Fibroblast of lung (primary cell): ENCODE measurements at regions not wholly inside any gene's neighbourhood (a gene's known extent, or its start where the extent isn't known, plus 50 kb on each side); places are given as distances from the start of the nearest gene placed in this dataset.
A peak's percentile ranks its signal among the peaks of the same experiment; 100 is the strongest.

Experiments used
- DNase-seq, 2 donors: peaks; one replicate each; pipeline versions ENCODE4 v3.0.0 to v3.0.0-alpha.2; 2010; ENCODE audit warnings: low read depth in 2 of 2
- H2AFZ ChIP-seq: 2 replicates; pipeline ENCODE4 v1.5.1; 2012; ENCODE audit warnings: low read length, control low read depth, inconsistent platforms
- H3K27ac ChIP-seq: 2 replicates; pipeline ENCODE4 v1.5.1; 2011; ENCODE audit warnings: low read length, control low read depth; ENCODE audit not compliant: insufficient read depth
- H3K27me3 ChIP-seq: 2 replicates; pipeline ENCODE4 v1.5.1; 2011; ENCODE audit warnings: mild to moderate bottlenecking, low read length; ENCODE audit not compliant: control insufficient read depth, insufficient read depth
- H3K36me3 ChIP-seq: 2 replicates; pipeline ENCODE4 v1.5.1; 2011; ENCODE audit warnings: low read length; ENCODE audit not compliant: control insufficient read depth, insufficient read depth
- H3K4me1 ChIP-seq: 2 replicates; pipeline ENCODE4 v1.5.1; 2011; ENCODE audit warnings: low read length; ENCODE audit not compliant: control insufficient read depth, insufficient read depth; ENCODE audit errors: extremely low read depth
- H3K4me2 ChIP-seq: 2 replicates; pipeline ENCODE4 v1.5.1; 2011; ENCODE audit warnings: low read length, control low read depth; ENCODE audit not compliant: insufficient read depth; ENCODE audit errors: extremely low read depth
- H3K4me3 ChIP-seq, 4 experiments: fragments of 200-600 bp in 1 of 4; sonication (generic) in 1 of 4; replicated peaks in 1 of 4; 2 replicates each; pipeline ENCODE4 v1.5.1; 2011 to 2016; ENCODE audit warnings: low read length in 4 of 4, low read depth in 3 of 4, mild to moderate bottlenecking in 3 of 4, control low read depth in 2 of 4, inconsistent platforms in 1 of 4, mixed read lengths in 1 of 4; ENCODE audit not compliant: insufficient read depth in 1 of 4; ENCODE audit errors: control extremely low read depth in 1 of 4
- H3K79me2 ChIP-seq: 2 replicates; pipeline ENCODE4 v1.5.1; 2012; ENCODE audit warnings: mild to moderate bottlenecking, low read length, inconsistent platforms; ENCODE audit not compliant: control insufficient read depth, insufficient read depth
- H3K9ac ChIP-seq: 2 replicates; pipeline ENCODE4 v1.5.1; 2011; ENCODE audit warnings: mild to moderate bottlenecking, low read length, control low read depth; ENCODE audit not compliant: insufficient read depth
- H3K9me3 ChIP-seq: 2 replicates; pipeline ENCODE4 v1.5.1; 2012; ENCODE audit warnings: low read depth, low read length; ENCODE audit not compliant: control insufficient read depth, insufficient read depth
- H4K20me1 ChIP-seq: 2 replicates; pipeline ENCODE4 v1.5.1; 2011; ENCODE audit warnings: low read length; ENCODE audit not compliant: control insufficient read depth, insufficient read depth; ENCODE audit errors: extremely low read depth
- EZH2 ChIP-seq: IDR thresholded peaks from 2 replicates; pipeline ENCODE4 v1.5.1; 2012; ENCODE audit warnings: low read length, control low read depth, mild to moderate bottlenecking; ENCODE audit errors: missing control alignments
- TF ChIP-seq, protein P1 (sequence below), 2 donors: IDR thresholded peaks in 1 of 2; conservative IDR thresholded peaks in 1 of 2; 1 replicate in 1 of 2; 2 replicates in 1 of 2; pipeline ENCODE4 v1.5.1; 2011 to 2012; ENCODE audit warnings: low read length in 2 of 2, control low read depth in 1 of 2, inconsistent platforms in 1 of 2, low read depth in 1 of 2, mild to moderate bottlenecking in 1 of 2

DNA sequence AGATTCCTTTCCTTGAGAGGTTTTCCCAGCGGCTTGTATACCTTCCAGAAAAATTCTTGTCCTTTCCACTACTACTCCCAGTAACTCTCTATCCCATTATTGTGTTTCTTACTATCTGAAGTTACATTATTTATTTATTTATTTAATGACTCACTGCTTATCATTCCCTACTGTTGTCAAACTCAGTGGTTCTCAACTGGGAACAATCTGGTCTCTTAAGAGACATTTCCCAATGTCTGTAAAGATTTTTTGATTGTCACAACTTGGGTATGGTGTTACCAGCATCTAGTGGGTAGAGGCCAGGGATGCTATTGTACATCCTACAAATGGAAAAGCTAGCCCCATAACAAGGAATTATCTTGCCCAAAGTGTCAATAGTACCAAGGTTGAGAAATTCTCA, 771.5 kb upstream of the ADGRL2 start:
- Histone ChIP-seq H3K4me3 (no peak overlapping the region), H4K20me1 (no peaks in the 10 kb centered on the region), H2AFZ (no peak overlapping the region), H3K27me3 (no peaks in the 10 kb centered on the region), H3K9ac (no peak overlapping the region), H3K36me3 (no peaks in the 10 kb centered on the region), H3K79me2 (no peaks in the 10 kb centered on the region), H3K4me1 (no peaks in the 10 kb centered on the region), H3K4me2 (no peak overlapping the region), H3K9me3 (no peaks in the 10 kb centered on the region), H3K27ac (no peak overlapping the region)
- no peak for TF ChIP-seq EZH2
- TF ChIP-seq, protein P1, sequence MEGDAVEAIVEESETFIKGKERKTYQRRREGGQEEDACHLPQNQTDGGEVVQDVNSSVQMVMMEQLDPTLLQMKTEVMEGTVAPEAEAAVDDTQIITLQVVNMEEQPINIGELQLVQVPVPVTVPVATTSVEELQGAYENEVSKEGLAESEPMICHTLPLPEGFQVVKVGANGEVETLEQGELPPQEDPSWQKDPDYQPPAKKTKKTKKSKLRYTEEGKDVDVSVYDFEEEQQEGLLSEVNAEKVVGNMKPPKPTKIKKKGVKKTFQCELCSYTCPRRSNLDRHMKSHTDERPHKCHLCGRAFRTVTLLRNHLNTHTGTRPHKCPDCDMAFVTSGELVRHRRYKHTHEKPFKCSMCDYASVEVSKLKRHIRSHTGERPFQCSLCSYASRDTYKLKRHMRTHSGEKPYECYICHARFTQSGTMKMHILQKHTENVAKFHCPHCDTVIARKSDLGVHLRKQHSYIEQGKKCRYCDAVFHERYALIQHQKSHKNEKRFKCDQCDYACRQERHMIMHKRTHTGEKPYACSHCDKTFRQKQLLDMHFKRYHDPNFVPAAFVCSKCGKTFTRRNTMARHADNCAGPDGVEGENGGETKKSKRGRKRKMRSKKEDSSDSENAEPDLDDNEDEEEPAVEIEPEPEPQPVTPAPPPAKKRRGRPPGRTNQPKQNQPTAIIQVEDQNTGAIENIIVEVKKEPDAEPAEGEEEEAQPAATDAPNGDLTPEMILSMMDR (conservative IDR thresholded peaks at IDR 0.05 in 1 of 2, IDR thresholded peaks at IDR 0.05 in 1 of 2; ENCODE audit: low read depth in 1 of 2, low read length in 2 of 2) = no peak
- peak; percentile 3 to 50 for DNase-seq

DNA sequence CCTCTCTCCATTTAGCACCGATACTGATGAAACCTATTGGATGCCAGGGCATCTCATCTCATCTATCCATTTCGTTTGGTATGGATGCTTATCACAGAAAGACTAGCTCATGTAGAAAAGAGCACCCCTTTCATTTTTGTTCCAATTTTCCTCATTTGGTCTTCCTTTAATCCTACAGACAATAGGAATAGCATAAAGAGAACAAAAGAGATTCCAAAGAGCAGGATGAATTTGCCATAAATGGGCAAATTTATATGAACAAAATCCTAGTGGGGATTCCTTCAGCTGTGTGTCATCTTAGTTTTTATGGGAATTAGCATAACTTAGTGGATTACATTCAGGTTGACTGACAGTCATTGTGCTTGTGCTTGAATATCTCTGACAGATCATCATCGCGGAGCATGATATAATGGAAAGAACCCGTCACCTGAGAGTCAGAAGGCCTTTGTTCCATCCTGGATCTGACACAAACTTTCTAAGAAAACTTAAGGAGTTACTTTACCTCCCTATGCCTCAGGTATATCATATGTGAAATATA, 777.5 kb upstream of the ADGRL2 start:
- Histone ChIP-seq H3K4me2 (no peak overlapping the region), H3K27ac (no peak overlapping the region), H3K9ac (no peak overlapping the region), H3K79me2 (no peaks in the 10 kb centered on the region), H4K20me1 (no peaks in the 10 kb centered on the region), H3K27me3 (no peaks in the 10 kb centered on the region), H3K9me3 (no peaks in the 10 kb centered on the region), H3K4me3 (no peak overlapping the region), H2AFZ (no peak overlapping the region), H3K4me1 (no peaks in the 10 kb centered on the region), H3K36me3 (no peaks in the 10 kb centered on the region)
- no peak for TF ChIP-seq EZH2
- TF ChIP-seq, protein P1 (conservative IDR thresholded peaks at IDR 0.05 in 1 of 2, IDR thresholded peaks at IDR 0.05 in 1 of 2; ENCODE audit: low read depth in 1 of 2, low read length in 2 of 2) = no peak
- DNase-seq = no peak

DNA sequence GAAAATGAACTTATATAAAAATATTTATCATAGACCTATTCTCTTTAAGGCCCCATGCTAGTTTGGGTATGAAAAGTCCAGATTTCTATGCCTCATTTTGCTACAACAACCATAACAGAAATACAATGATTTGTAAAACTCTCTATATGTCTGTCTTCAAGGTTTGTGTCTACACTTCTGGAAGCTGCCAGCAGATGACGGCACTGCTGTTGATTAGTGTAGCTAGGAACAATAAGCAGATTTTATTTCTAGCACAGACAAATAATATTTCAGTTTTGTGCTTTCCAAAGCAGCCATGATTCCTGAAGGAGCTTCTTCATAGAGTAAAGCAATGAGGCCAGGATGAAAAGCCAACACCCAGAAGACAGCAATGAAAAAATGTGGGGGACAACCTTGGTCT, 779.6 kb upstream of the ADGRL2 start:
- Histone ChIP-seq H3K27me3 (no peaks in the 10 kb centered on the region), H2AFZ (no peak overlapping the region), H3K27ac (no peak overlapping the region), H3K9me3 (no peaks in the 10 kb centered on the region), H3K79me2 (no peaks in the 10 kb centered on the region), H4K20me1 (no peaks in the 10 kb centered on the region), H3K4me1 (no peaks in the 10 kb centered on the region), H3K36me3 (no peaks in the 10 kb centered on the region), H3K9ac (no peak overlapping the region), H3K4me2 (no peak overlapping the region), H3K4me3 (no peak overlapping the region)
- peak in 1 of 2 donors; percentile 31 for DNase-seq
- TF ChIP-seq EZH2 = no peak
- TF ChIP-seq, protein P1 (conservative IDR thresholded peaks at IDR 0.05 in 1 of 2, IDR thresholded peaks at IDR 0.05 in 1 of 2; ENCODE audit: low read depth in 1 of 2, low read length in 2 of 2) = peak in 1 of 2 donors; percentile 33
